GM12878 (cell line): ENCODE measurements at regions not wholly inside any gene's neighbourhood (a gene's known extent, or its start where the extent isn't known, plus 50 kb on each side); places are given as distances from the start of the nearest gene placed in this dataset.
"Not testable (repeated sequence)": the region's sequence is repeated elsewhere in the genome, so short reads cannot be mapped to it uniquely, and the experiment has no call there.

ENCODE experiments used
- BCL11A ChIP-seq: IDR thresholded peaks from 2 replicates; pipeline ENCODE4 v1.6.1; 2011; ENCODE audit warnings: low read depth, low read length
- EP300 ChIP-seq, 2 experiments: fragments of 150-350 bp in 1 of 2; IDR thresholded peaks; 2 replicates each; pipeline ENCODE4 v1.6.1; 2011 to 2012; ENCODE audit warnings: low read depth in 2 of 2, low read length in 2 of 2, borderline replicate concordance in 1 of 2, improper control_type of control experiment in 1 of 2, inconsistent platforms in 1 of 2; ENCODE audit not compliant: control insufficient read depth in 1 of 2
- KAT2A ChIP-seq: conservative IDR thresholded peaks from 2 replicates; pipeline ENCODE4 v1.6.1; 2011; ENCODE audit warnings: low read depth, low read length; ENCODE audit not compliant: control insufficient read depth
- MYC ChIP-seq: IDR thresholded peaks from 2 replicates; pipeline ENCODE4 v1.6.1; 2011; ENCODE audit warnings: mild to moderate bottlenecking, low read length, moderate library complexity, inconsistent platforms; ENCODE audit not compliant: insufficient read depth, insufficient replicate concordance, insufficient read length, severe bottlenecking
- POLR2A ChIP-seq: IDR thresholded peaks from 2 replicates; pipeline ENCODE4 v1.6.1; 2011; ENCODE audit warnings: low read depth, mild to moderate bottlenecking, low read length
- STAT1 ChIP-seq: fragments of 450-650 bp; conservative IDR thresholded peaks from 2 replicates; pipeline ENCODE4 v1.6.1; 2014; ENCODE audit warnings: antibody characterized with exemption, mild to moderate bottlenecking

GRCh38 chr4:189653983-189654382, 286.7 kb upstream of the FRG1 start:
- TF ChIP-seq KAT2A; EP300 (IDR thresholded peaks at IDR 0.05; ENCODE audit: borderline replicate concordance in 1 of 2, control insufficient read depth in 1 of 2, low read depth in 2 of 2, low read length in 2 of 2); BCL11A; POLR2A; MYC; STAT1: not testable (repeated sequence)
